Heart right ventricle (tissue), 16 donors: ENCODE measurements at regions not wholly inside any gene's neighbourhood (a gene's known extent, or its start where the extent isn't known, plus 50 kb on each side); places are given as distances from the start of the nearest gene placed in this dataset.

ENCODE experiments used
- ATAC-seq, 8 donors: fragments of 200-7000 bp; cut with Tn5 transposase; one replicate each; pipeline ENCODE4 v1.9.1; 2020; ENCODE audit warnings: mild to moderate bottlenecking in 8 of 8, moderate library complexity in 8 of 8, moderate number of reproducible peaks in 1 of 8
- DNase-seq, 2 donors: peaks; one replicate each; pipeline ENCODE4 v3.0.0-alpha.2; 2020
- H3K27ac ChIP-seq, 10 donors: fragments of 200-600 bp; sonication (generic) in 2 of 10; one replicate each; pipeline versions ENCODE4 v1.5.0 to v1.8.0; 2020 to 2022; ENCODE audit warnings: mild to moderate bottlenecking in 3 of 10
- H3K27me3 ChIP-seq, 7 donors: fragments of 200-600 bp; one replicate each; pipeline ENCODE4 v1.8.0; 2021 to 2022; ENCODE audit warnings: mild to moderate bottlenecking in 2 of 7
- H3K36me3 ChIP-seq, 9 donors: fragments of 200-600 bp; sonication (generic) in 1 of 9; one replicate each; pipeline versions ENCODE4 v1.5.0 to v1.8.0; 2020 to 2022; ENCODE audit warnings: mild to moderate bottlenecking in 2 of 9
- H3K4me1 ChIP-seq, 9 donors: fragments of 200-600 bp; sonication (generic) in 1 of 9; one replicate each; pipeline versions ENCODE4 v1.5.0 to v1.8.0; 2020 to 2022; ENCODE audit warnings: mild to moderate bottlenecking in 4 of 9
- H3K4me3 ChIP-seq, 10 donors: fragments of 200-600 bp; sonication (generic) in 2 of 10; one replicate each; pipeline versions ENCODE4 v1.5.0 to v1.8.0; 2020 to 2022; ENCODE audit warnings: mild to moderate bottlenecking in 7 of 10, moderate library complexity in 2 of 10
- H3K9me3 ChIP-seq, 11 donors: fragments of 200-600 bp in 10 of 11; sonication (generic) in 2 of 11; one replicate each; pipeline versions ENCODE4 v1.5.0 to v1.8.0; 2013 to 2022; ENCODE audit warnings: mild to moderate bottlenecking in 2 of 11, control low read depth in 1 of 11, moderate library complexity in 1 of 11
- WGBS, 2 donors: extraction: QIAGEN DNeasy Blood & Tissue Kit; methylation state at CpG; one replicate each; pipeline ENCODE4 v1.1.7; 2013; ENCODE audit warnings: inconsistent platforms in 1 of 2; 5-methylcytosine and 5-hydroxymethylcytosine counted together
- intact Hi-C, 10 donors: fragments of 100-400 bp; cut with DNase I; formaldehyde crosslinking; loops; one replicate each; pipeline versions ENCODE4 v1.11.1 to v1.14.2; 2022
- TF ChIP-seq, protein P1 (sequence below), 9 donors: fragments of 200-600 bp; sonication (generic) in 2 of 9; IDR thresholded peaks; one replicate each; pipeline versions ENCODE4 v1.5.0 to v1.8.0; 2021 to 2022; ENCODE audit warnings: antibody characterized with exemption in 9 of 9, mild to moderate bottlenecking in 5 of 9, moderate library complexity in 1 of 9
- donor health status: Arrhythmogenic right ventricular cardiomyopathy.
- donor health status: ischemic (EF 13 %, LVEDD 7.1; RV severe dilation, severe dysfunction).
- donor health status: healthy with polysubstance abuse.
- donor health status: DM: no; HTN: yes; CAD: no.
- donor health status: DM: no; HTN: no; CAD: no.
- donor health status: ischemic (EF 25% LVEDD 6.9; RV normal size, moderate dysfunction).
- donor health status: ischemic (EF 25% LVEDD 5.7; RV mildly dilated, moderate dysfunction).
- donor health status: healthy.
- donor health status: DM: yes; HTN: yes; CAD: no.
- donor health status: Ischemic cardiomyopathy.
- donor health status: ischemic (EF 35%, LVEDD 5.7; RV mildly dilated, moderate dysfunction).
- donor health status: nonischemic (EF 11% LVEDD 7.7; RV severe dilation, severe dysfunction).
- donor health status: DM: yes; HTN: yes; CAD: no.
- donor health status: PGD.
- donor health status: ischemic (EF 29% LVEDD 5.4; RV normal size, mild dysfunction).
- donor health status: nonischemic (EF 23%, LVEDD 6.1; RV moderate dilation, normal function).

- H3K36me3 ChIP-seq: no peaks in the 10 kb centered on the region
- 14 to 25% methylated on average over 4 of the region's 4 CpGs for whole genome bisulfite sequencing, 2 donors
- ATAC-seq: peak; percentile 89 to 98 (median 96)
- intact Hi-C loops: loop anchor here in 1 of 10 donors (10.0 kb wide), 1 partner anchor 228 kb away; no protein-coding TSS in a partner anchor
- TF ChIP-seq, protein P1, sequence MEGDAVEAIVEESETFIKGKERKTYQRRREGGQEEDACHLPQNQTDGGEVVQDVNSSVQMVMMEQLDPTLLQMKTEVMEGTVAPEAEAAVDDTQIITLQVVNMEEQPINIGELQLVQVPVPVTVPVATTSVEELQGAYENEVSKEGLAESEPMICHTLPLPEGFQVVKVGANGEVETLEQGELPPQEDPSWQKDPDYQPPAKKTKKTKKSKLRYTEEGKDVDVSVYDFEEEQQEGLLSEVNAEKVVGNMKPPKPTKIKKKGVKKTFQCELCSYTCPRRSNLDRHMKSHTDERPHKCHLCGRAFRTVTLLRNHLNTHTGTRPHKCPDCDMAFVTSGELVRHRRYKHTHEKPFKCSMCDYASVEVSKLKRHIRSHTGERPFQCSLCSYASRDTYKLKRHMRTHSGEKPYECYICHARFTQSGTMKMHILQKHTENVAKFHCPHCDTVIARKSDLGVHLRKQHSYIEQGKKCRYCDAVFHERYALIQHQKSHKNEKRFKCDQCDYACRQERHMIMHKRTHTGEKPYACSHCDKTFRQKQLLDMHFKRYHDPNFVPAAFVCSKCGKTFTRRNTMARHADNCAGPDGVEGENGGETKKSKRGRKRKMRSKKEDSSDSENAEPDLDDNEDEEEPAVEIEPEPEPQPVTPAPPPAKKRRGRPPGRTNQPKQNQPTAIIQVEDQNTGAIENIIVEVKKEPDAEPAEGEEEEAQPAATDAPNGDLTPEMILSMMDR (IDR thresholded peaks at IDR 0.05): no peak
- H3K4me3 ChIP-seq: no peak overlapping the region
- peaks cover 0 to 29% (median 11%) of the 10 kb centered on the region in 9 donors for H3K4me1 ChIP-seq
- H3K27me3 ChIP-seq: no peaks in the 10 kb centered on the region
- peaks cover 0 to 10% (median 0%) of the 10 kb centered on the region in 11 donors for H3K9me3 ChIP-seq
- peak; percentile 67 to 73 for DNase-seq
- peak overlapping the region in 8 of 10 donors; percentile 33 to 76 (median 60) for H3K27ac ChIP-seq
Measured at GRCh38 chr5:123696921-123697341, 185.0 kb downstream of the CSNK1G3 start.

GRCh38 chr5:123690821-123691220 is 178.8 kb downstream of the CSNK1G3 start:
- TF ChIP-seq, protein P1 (IDR thresholded peaks at IDR 0.05): no peak
- DNase-seq (no peak), ATAC-seq (no peak)
- H3K27ac ChIP-seq: no peak overlapping the region
- H3K27me3 ChIP-seq: no peaks in the 10 kb centered on the region
- intact Hi-C loops: loop anchor here in 1 of 10 donors (10.0 kb wide), 1 partner anchor 234 kb away; no protein-coding TSS in a partner anchor
- peaks cover 0 to 10% (median 4%) of the 10 kb centered on the region in 11 donors for H3K9me3 ChIP-seq
- no peaks in the 10 kb centered on the region for H3K36me3 ChIP-seq
- H3K4me1 ChIP-seq: peaks cover 0 to 9% (median 0%) of the 10 kb centered on the region in 9 donors
- H3K4me3 ChIP-seq: no peak overlapping the region

GRCh38 chr5:123681061-123681460 is 169.1 kb downstream of the CSNK1G3 start:
- TF ChIP-seq, protein P1 (IDR thresholded peaks at IDR 0.05): no peak
- no peaks in the 10 kb centered on the region for H3K36me3 ChIP-seq
- H3K4me3 ChIP-seq: no peak overlapping the region
- H3K4me1 ChIP-seq: no peaks in the 10 kb centered on the region
- H3K27me3 ChIP-seq: no peaks in the 10 kb centered on the region
- H3K9me3 ChIP-seq: peaks cover 0 to 41% (median 19%) of the 10 kb centered on the region in 11 donors
- DNase-seq (no peak), ATAC-seq (no peak)
- no peak overlapping the region for H3K27ac ChIP-seq
- intact Hi-C loops: no loop called here

GRCh38 chr5:123673107-123673506 is 161.1 kb downstream of the CSNK1G3 start:
- ATAC-seq: peak in 6 of 8 donors; percentile 73 to 91 (median 80)
- H3K4me1 ChIP-seq: peaks cover 0 to 26% (median 15%) of the 10 kb centered on the region in 9 donors
- intact Hi-C loops: loop anchor here in 3 of 10 donors (5.0 to 10.0 kb wide), 3 partner anchors 139 to 1734 kb away; no protein-coding TSS in a partner anchor

More at GRCh38 chr5:123673107-123673506, 161.1 kb downstream of the CSNK1G3 start:
- Histone ChIP-seq H3K27ac (peak overlapping the region in 5 of 10 donors; percentile 24 to 44 (median 28)), H3K9me3 (peaks cover 0 to 8% (median 0%) of the 10 kb centered on the region in 11 donors), H3K27me3 (no peaks in the 10 kb centered on the region), H3K4me3 (no peak overlapping the region), H3K36me3 (no peaks in the 10 kb centered on the region)
- TF ChIP-seq, protein P1 (IDR thresholded peaks at IDR 0.05): no peak
- 43 to 49% methylated on average over 2 of the region's 2 CpGs for WGBS, 2 donors
- DNase-seq: peak in 1 of 2 donors; percentile 11
